ENCODE measurements at regions not wholly inside any gene's neighbourhood (a gene's known extent, or its start where the extent isn't known, plus 50 kb on each side); places are given as distances from the start of the nearest gene placed in this dataset.

DNA sequence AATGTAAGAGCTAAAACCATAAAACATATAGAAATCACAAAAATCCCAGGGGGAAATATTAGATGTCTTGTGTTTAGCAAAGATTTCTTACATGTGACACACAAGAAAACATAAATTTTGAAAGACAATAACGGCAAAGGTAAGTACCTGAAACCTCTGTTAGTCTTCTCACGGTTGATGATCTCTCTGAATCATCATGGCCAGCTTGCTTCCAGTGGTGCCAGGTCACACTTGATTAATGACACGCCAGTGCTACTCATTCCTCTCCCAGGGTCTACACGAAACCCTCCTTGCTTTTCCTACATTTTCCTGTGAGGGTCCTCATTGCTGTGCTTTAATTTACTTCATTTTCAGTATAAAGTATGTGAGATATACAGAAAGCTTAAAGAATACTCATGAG, 114.4 kb upstream of the PARP11 start:
- no peak for DNase-seq

DNA sequence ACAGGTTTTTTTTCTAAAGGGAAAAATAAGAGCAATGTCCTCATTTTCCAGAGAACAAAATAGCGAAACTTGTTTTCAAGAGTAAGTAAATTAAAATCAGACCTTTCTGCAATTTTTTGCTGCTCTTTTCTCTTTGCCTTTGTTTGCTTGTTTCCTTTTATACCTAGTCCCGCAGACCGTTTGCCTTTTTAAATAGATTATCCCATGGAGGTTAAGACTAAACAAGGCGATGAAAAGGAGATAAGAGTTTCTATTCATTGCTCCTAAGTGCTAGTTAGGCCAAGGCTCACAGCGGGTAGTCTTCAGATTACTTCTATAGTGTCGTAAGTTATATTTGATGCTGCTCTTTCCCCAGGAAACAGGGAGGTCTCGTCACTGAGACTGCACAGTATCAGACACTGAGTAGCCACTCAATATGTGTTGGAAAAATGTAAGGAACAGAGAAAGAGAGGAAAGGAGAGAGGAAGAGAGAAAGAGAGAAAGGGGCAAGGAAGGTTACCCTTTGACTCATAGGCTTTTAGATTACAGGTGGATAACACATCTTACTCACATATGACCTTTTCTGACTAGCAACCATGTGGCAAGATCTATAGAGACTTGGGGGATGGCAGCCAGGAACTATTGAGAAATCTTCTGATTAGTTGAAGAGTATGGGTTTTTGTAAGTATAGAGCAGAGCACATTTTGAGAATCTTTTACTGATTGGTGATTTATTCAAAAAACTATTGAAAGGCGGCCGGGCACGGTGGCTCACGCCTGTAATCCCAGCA, 107.5 kb upstream of the PARP11 start:
- no peak for DNase-seq

DNA sequence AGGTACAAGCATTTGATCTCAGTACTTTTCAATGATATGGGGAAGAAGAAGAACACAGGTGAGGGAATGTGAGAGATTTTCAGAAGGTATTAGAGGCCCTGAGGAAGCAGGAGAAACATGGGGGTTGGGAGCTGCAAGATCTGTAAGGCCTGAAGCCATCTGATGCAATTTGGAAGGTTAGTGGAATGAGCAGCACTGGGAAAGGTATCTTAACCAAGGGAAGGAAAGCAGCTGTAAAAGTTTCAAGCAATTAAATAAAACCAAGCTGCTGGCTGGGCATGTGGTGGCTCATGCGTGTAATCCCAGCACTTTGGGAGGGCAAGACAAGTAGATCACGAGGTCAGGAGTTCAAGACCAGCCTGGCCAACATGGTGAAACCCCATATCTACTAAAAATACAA, 104.4 kb upstream of the PARP11 start:
- DNase-seq: no peak

- no peak for DNase-seq
Observed at GRCh38 chr12:3976351-3976938, 103.2 kb upstream of the PARP11 start.

GRCh38 chr12:3975652-3976051, 102.5 kb upstream of the PARP11 start:
- DNase-seq: no peak

- no peak for DNase-seq
Observed at GRCh38 chr12:3974883-3975282, 101.7 kb upstream of the PARP11 start.

- DNase-seq: no peak
Observed at GRCh38 chr12:3973973-3974644, 100.9 kb upstream of the PARP11 start.

DNA sequence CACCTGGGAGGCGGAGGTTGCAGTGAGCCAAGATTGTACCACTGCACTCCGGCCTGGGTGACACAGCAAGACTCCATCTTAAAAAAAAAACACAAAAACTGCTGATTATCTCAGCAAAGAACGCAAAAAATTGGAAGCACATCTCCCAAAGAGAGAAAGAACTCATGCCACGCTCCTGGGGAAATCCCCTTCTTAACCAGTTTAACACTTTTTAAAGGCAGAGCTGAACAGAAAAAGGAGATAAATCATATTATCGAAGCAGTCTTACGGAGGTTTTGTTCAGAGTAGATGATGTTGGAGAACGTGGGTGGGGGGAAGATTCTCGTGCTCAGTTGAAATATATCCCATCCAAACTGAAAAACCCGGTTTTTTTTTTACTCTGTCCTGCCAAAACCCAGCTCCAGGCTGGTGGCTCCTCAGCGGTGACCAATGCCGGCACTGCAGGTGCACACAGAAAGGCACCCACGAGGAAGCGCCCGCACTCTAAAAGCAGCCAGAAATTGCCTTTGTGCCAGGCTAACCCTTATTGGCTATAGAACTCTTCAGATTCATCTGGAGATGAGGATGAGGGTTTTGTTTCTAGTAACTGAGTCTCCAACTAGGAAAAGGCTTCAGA, 100.2 kb upstream of the PARP11 start:
- DNase-seq: no peak

GRCh38 chr12:3972576-3972975, 99.4 kb upstream of the PARP11 start:
- DNase-seq: no peak

- no peak for DNase-seq
Observed at GRCh38 chr12:3968523-3968922, 95.3 kb upstream of the PARP11 start.

DNA sequence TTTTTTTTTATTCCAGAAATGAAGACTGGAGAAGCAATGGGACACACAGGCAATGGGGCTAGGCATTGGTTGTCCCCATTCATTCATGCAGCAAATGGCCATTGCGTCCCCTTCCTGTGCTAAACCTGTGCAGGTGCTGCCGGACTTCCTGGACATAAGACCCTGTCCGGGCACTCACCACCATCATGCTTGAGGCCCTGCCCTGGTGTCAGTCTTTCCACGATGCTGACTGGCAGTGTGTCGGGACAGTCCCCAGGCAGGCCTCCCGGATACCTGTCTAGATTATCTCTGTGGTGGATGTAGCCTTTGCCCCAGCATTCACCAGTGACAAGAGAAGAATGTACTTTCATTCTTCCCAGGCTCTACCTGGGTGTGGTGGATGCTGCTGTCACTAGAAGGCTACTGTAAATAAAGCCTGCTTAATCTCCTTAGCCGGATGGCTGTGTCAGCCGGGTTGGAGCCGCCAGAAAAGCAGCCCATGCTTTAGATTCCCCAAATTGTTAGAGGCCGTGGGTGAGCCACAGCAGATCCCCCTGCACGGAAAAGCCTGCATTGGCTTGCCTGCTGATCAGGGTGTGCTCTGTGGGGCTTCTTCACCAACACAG, 94.5 kb upstream of the PARP11 start:
- DNase-seq: no peak

- DNase-seq: no peak
Observed at GRCh38 chr12:3966376-3966775, 93.2 kb upstream of the PARP11 start.

GRCh38 chr12:3965046-3965445, 91.8 kb upstream of the PARP11 start:
- DNase-seq: no peak

DNA sequence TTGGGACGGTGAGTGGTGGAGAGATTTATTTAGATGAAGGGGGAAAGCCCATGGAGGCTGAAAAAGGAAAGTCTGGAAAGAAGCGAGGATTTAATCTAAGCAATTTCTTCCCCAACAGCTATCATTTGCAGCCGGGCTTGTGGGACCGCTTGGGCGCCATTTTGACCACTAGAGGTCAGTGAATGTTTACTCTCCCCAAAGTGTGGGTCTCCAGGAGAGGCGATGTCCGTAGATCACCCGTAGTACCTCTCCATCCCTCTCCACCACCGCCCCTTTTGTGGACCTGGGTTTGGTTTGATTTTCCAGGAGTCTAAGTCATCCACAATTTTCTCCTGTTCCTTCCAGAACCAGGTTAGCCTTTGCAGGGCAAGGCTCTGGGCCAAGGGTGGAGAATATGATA, 91.2 kb upstream of the PARP11 start:
- DNase-seq: no peak

DNA sequence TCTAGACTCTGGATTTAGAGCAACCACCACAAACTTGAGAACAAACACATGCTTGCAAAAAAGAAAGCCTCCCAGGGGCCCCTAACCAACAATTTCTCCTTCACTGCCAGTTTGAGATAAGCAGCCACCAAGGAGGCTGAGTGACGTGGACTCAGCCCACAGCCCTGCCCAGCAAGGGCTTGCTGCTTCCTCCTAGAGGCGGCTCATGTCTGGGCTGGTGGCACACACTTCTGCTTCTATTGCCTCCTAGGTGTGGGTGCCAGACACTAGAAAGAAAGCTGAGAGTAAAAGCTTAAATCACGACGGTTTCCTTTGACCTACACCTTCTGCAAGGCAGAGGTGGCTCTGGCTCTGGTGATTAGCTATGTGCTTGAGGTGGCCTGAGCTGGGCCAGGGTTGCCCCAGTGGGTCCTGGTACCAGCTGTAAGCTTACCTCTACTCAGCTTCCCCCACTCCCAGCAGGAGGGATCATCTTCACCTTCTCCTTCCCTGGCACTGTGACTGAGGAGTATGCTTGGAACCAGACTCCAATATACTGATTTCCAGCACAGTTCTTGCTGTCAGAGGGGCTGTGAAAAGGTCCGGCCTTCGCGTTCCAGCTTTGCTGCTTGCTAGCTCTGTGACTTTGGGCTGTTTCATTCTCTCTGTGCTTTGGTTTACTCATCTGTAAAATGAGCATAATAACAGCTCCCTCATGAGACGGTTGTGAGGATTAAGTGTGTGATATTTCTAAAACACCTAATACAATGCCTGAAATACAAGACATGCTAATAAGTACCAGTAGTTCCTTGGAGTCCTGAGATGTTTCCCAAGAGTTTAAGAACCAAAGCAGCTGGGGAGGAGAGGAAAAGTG, 89.7 kb upstream of the PARP11 start:
- DNase-seq: peak in 2 of 4 experiments; percentile 29 to 39

DNA sequence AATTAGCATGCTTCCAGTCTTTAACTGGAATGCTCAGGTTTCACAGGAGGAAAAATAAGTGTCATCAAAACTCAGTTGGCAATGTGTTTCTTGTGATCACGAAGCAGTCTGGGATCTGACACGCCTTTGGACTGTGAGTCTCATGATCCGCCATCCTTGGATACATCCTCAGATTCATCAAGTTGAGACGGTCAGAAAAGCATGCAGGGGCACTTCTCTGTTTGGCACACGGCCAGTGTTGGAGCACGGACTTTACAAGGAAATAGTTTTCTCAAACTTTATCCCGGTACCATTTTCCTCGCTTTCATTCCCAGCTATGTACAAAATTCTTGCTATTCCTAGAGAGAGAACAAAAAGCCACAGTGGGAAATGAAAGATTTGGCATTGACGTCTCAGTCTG, 88.4 kb upstream of the PARP11 start:
- DNase-seq: no peak

GRCh38 chr12:3959799-3960560, 86.8 kb upstream of the PARP11 start:
- no peak for DNase-seq

DNA sequence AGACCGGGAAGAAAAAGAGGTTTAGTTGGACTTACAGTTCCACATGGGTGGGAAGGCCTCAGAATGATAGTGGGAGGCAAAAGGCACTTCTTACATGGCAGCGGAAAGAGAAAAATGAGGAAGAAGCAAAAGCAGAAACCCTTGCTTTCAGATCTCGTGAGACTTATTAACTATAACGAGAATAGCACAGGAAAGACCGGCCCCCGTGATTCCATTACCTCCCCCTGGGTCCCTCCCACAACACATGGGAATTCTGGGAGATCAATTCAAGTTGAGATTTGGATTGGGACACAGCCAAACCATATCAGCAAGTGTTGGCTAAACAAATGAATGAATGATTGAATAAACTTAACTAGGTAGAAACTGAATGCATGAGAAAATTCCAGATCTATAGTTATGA, 85.3 kb upstream of the PARP11 start:
- DNase-seq: no peak

- no peak for DNase-seq
Observed at GRCh38 chr12:3951380-3952135, 78.4 kb upstream of the PARP11 start.

GRCh38 chr12:3950714-3951320, 77.6 kb upstream of the PARP11 start:
- no peak for DNase-seq
